HG03097 (cell line): ENCODE measurements at regions not wholly inside any gene's neighbourhood (a gene's known extent, or its start where the extent isn't known, plus 50 kb on each side); places are given as distances from the start of the nearest gene placed in this dataset.

Experiments used
- ATAC-seq: cut with Tn5 transposase; IDR thresholded peaks from one replicate; pipeline ENCODE4 v1.9.1; 2021; ENCODE audit not compliant: unreplicated experiment, low FRiP score

- ATAC-seq, result no peak
Measured at GRCh38 chr6:40762981-40763380, 175.8 kb upstream of the LRFN2 start.

- ATAC-seq, result no peak
Measured at GRCh38 chr6:40760887-40761286, 173.7 kb upstream of the LRFN2 start.

- no peak for ATAC-seq
Measured at GRCh38 chr6:40759838-40760237, 172.7 kb upstream of the LRFN2 start.

GRCh38 chr6:40759264-40759663 is 172.1 kb upstream of the LRFN2 start:
- no peak for ATAC-seq

- ATAC-seq, result no peak
Measured at GRCh38 chr6:40755749-40756452, 168.7 kb upstream of the LRFN2 start.

GRCh38 chr6:40755046-40755681 is 168.0 kb upstream of the LRFN2 start:
- no peak for ATAC-seq

GRCh38 chr6:40754461-40755045 is 167.4 kb upstream of the LRFN2 start:
- ATAC-seq, result no peak

- ATAC-seq, result no peak
Measured at GRCh38 chr6:40753675-40754448, 166.7 kb upstream of the LRFN2 start.

GRCh38 chr6:40753048-40753447 is 165.9 kb upstream of the LRFN2 start:
- no peak for ATAC-seq

GRCh38 chr6:40744835-40745234 is 157.7 kb upstream of the LRFN2 start:
- no peak for ATAC-seq

GRCh38 chr6:40743690-40744446 is 156.7 kb upstream of the LRFN2 start:
- ATAC-seq, result no peak

GRCh38 chr6:40743226-40743625 is 156.1 kb upstream of the LRFN2 start:
- ATAC-seq, result no peak

- ATAC-seq, result no peak
Measured at GRCh38 chr6:40740518-40740917, 153.4 kb upstream of the LRFN2 start.

GRCh38 chr6:40738551-40739193 is 151.5 kb upstream of the LRFN2 start:
- no peak for ATAC-seq

GRCh38 chr6:40735521-40735920 is 148.4 kb upstream of the LRFN2 start:
- no peak for ATAC-seq

- ATAC-seq, result no peak
Measured at GRCh38 chr6:40735121-40735520, 148.0 kb upstream of the LRFN2 start.

- no peak for ATAC-seq
Measured at GRCh38 chr6:40734607-40735006, 147.4 kb upstream of the LRFN2 start.

- no peak for ATAC-seq
Measured at GRCh38 chr6:40733770-40734396, 146.7 kb upstream of the LRFN2 start.

- no peak for ATAC-seq
Measured at GRCh38 chr6:40733290-40733689, 146.1 kb upstream of the LRFN2 start.

- ATAC-seq, result no peak
Measured at GRCh38 chr6:40732878-40733277, 145.7 kb upstream of the LRFN2 start.
